ENCODE measurements at regions not wholly inside any gene's neighbourhood (a gene's known extent, or its start where the extent isn't known, plus 50 kb on each side); places are given as distances from the start of the nearest gene placed in this dataset.

DNA sequence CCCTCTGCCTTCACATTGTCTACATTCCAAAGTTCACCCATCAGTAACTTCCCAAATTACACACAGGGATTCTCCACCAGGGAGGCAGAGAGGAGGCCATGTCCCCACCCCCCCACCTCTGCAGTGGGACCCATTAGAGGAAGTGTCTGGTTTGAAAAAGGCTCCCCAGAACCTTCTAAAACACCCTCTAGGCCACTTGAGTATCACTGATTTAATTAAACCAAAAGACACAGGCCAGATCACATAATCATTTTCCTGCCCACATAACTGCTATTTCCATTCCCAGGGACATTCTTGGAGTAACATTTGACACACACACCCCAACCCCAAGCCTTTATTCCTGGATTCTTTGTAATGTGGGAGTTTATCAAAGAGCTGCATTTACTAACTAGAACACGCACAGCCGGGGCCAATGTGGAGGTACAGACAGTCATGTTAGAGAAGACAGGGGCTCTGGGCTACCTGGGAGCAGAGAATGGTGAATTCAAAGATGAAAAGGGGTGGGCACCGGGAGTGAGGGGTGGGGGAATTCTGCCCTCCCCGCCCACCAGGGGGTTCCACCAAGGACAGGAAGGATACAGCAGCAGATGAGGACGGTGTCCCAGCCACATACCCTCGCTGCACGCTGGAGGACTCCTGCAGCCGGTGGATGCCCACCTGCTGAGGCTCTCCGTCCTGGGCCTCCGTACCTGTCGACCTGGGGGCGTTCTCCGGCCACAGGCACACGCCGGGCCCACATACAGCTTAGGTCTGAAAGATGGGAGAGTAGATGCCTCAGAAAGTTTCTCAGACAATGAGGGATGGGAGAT lies 201.4 kb upstream of the CTNNB1 start:
- no peak for DNase-seq

GRCh38 chr3:40999682-41000081 lies 199.6 kb upstream of the CTNNB1 start:
- DNase-seq = no peak

GRCh38 chr3:41000471-41000870 lies 198.8 kb upstream of the CTNNB1 start:
- DNase-seq = no peak

- no peak for DNase-seq
Measured at GRCh38 chr3:41001556-41001955, 197.7 kb upstream of the CTNNB1 start.

GRCh38 chr3:41002104-41002503 lies 197.2 kb upstream of the CTNNB1 start:
- no peak for DNase-seq

DNA sequence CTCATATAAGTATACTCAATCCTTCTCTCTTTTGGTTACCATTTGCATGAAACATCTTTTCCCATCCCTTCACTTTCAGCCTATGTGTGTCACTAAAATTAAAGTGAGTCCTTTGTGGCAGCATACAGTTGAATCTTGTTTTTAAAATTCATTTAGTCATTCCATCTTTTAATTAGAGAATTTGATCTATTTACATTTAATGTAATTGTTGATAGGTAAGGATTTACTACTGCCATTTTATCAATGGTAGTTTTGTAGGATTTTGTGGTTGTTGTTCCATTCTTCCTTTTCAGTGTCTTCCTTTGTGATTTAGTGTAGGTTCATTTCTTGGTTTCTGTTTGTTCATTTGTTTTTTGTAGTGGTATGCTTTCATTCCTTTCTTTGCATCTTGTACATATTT lies 191.9 kb upstream of the CTNNB1 start:
- DNase-seq = no peak

GRCh38 chr3:41011854-41012253 lies 187.5 kb upstream of the CTNNB1 start:
- DNase-seq = no peak

GRCh38 chr3:41018855-41019254 lies 180.4 kb upstream of the CTNNB1 start:
- no peak for DNase-seq

DNA sequence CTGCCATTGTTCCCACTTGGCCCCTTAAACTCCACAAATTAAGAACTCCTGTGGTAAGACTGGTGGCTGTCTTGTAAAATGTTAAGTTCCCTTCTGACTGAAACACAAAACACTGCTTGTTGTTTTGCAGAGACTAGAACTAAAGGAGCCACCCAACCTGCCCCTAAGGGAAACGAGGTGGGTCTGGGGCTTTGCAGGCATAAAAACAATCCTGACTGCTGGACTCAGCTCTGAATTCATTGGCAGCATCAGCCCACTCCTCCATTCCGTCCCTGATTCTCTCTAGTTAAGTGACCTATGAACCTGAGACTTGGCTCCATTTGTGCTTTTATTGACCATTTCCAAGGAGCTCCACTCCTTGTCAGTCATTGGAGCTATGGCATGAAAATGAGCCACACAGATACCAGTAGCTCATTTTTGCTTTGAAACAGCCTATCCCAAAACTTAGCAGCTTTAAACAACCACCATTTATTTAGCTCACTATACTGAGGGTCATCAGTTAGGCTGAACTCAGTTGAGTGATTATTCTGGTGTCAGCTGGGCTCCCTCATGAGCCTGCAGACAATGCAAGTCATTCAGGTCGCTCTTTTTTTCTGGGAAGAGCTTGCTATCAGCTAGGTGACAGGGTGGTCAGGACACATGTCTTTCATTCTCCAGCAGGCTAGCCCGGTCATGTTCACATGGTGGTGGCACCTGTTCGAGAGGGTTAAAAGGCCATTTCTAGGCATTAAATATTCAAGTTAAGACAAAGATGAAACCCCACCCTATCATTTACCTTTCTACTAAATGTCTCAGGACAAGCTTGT lies 175.1 kb upstream of the CTNNB1 start:
- no peak for DNase-seq

DNA sequence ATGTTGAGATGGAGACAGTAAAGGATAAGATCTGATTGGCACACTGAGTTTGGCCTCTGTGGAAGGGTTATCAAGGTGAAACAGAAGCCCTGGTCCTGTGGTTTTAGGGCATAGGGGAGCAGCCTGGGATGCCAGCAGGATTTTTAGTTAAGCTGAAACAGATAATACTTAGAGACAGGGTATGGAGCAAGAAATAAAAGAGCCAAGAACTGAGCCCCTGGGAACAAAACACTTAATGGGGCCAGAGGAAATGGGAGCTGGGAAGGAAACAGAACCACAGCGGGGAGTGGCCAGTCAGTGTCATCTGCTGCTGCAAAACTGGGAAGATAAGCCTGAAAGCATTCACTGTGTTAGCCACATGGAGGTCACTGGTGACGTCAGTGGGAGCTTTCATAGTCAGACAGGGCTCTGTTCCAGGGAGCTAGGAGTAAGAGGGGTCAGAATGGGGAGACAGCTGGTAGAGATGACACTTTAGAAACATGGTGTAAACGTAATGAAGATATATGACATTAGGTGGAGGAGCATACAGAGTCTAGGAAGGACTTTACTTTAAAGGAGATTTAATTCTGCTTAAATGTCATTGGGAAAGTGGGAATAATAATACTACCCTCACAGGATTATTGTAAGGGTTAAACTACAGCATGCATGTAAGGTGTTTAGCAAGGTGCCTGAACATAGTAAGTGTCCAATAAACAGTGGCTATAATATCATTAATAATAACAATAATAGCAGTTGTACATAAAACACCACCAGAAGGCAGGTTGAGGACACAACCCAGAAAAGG lies 172.7 kb upstream of the CTNNB1 start:
- no peak for DNase-seq

- no peak for DNase-seq
Measured at GRCh38 chr3:41029356-41029755, 169.9 kb upstream of the CTNNB1 start.

DNA sequence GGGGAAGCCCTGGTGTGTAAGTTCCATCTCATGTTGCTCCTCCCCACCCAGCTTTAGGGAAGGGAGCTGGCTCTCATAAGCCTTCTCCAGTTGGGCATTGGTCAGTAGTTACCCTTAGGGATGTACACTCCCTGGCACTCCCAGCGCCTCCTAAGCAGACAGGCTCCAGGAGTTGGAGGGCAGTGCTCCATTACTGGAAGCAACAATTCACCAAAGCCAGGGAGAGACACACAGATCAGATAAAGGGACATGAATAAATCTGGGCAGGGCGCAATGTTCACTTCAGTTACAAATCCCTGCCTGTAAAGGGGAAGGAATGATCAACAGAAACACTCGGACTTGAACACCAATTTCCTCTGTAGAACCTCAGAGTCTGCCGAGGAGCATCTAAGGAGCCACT lies 169.1 kb upstream of the CTNNB1 start:
- DNase-seq = no peak

DNA sequence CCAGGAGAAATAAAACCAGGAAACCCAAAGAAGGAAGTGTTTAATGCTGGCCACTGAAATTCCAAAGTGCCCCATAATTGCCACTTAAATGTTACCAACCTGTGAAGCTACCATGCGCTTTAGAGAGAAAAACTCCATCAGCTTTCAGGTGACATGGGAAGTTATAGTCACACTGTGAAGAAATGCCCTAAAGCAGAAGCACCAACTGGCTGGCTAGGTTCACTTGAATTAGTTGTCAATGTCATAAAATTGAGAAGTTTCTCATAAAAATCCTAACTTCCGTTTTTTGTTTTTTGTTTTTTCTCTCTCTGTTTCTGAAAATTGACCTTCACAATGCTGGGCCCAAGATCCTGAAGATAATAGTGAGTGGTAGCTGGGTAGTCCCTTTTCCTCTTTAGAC lies 167.9 kb upstream of the CTNNB1 start:
- no peak for DNase-seq

DNA sequence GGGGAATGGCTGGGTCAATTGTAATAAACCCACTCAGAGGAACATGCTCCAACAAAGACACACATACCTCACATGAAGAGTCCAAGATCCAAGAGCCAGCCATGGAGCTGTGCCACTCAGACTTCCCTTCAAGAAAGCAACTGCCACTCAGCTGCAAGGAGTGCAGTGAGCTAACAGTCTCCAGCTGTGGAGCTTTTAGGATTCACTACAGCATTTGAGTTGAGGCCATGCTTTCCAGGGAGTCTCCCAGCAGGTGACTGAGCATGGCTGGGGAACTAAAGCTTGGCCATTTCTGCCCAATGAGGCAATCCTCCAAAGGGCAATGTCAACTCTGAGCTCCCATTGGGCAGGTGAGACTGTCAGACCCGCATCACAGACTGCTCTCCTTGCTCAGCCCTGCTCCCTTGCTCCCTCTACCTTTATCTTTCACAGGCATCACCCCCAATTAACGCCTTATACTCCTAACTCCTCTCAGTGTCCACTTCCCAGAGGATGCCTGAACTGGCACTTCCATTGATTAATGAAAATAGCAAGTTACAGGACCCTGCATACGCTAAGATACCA lies 165.3 kb upstream of the CTNNB1 start:
- DNase-seq = no peak

DNA sequence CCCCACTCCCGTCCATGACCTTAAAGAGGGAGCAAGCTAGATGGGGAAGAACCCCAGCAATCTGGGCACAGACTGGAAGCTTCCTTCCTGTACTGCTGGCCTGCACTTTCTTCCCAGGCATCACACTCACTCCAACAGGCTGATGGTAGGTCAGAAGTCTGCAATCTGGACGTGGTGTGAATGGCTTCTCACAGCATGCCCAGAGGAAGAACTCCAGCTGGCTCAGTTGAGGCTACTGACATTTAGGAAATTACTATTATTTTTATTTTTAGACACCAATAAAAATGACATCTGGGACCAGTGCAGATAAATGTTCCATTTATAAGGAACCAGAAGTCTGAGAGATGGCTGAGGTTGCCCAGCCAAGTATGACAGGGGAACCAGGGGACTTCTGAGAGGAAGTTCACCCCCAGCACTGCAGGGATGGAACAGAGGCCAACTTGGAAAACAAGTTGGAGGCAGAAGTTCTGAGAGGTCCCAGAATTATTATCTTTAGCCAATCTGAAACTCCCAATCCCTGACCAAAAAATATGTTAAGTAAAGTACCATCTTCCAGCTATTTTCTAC lies 163.8 kb upstream of the CTNNB1 start:
- DNase-seq = no peak

GRCh38 chr3:41037651-41038334 lies 161.5 kb upstream of the CTNNB1 start:
- no peak for DNase-seq

GRCh38 chr3:41040256-41040655 lies 159.0 kb upstream of the CTNNB1 start:
- no peak for DNase-seq

DNA sequence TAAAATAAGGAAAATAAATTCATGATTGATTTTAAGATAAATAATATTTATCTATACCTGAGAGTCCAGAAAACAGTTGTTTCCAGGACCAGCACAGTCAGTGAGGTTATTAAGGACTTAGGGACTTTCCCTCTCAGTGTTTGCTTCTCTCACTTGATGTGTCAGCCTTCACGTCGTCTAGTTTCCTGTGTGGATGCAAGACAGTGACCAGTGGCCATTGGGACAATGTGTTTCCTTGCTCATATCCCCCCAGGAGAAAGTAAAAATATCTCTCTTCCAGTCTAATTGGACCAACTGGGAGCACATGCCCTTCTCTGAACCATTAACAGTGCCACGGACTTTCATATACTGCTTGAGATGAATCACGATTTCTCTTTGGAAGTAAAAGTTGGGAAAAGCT lies 157.8 kb upstream of the CTNNB1 start:
- DNase-seq = no peak

GRCh38 chr3:41041899-41042298 lies 157.4 kb upstream of the CTNNB1 start:
- no peak for DNase-seq

- no peak for DNase-seq
Measured at GRCh38 chr3:41044523-41044922, 154.8 kb upstream of the CTNNB1 start.

- DNase-seq = no peak
Measured at GRCh38 chr3:41045491-41045890, 153.8 kb upstream of the CTNNB1 start.

DNA sequence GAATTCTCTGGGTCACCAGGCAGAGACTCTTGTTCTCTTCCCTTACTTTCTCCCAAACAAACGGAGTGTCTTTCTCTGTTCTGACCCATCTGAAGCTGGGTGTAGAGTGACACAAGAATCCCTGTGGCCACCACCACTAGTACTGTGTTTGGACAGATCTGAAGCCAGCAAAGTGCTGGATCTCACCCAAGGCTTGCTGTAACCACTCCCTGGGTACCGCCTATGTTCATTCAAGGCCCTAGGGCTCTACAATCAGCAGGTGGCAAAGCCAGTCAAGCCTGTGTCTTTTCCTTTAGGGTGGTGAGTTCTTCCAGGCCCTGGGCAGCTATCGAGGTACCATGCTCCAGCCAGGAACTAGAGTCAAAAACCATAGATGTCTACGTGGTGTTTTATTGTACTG lies 149.2 kb upstream of the CTNNB1 start:
- DNase-seq = no peak
